SK-N-SH (cell line): ENCODE measurements at regions not wholly inside any gene's neighbourhood (a gene's known extent, or its start where the extent isn't known, plus 50 kb on each side); places are given as distances from the start of the nearest gene placed in this dataset.

ENCODE experiments used
- CTCF ChIA-PET: fragments of 300-600, 350-600 bp; formaldehyde crosslinking; extraction: SDS; loops from one replicate; lab custom pipeline; 2021; lab: Yijun Ruan, JAX
- POLR2A ChIA-PET: fragments of 350-600 bp; sonication (Branson Sonifier 250); formaldehyde crosslinking; extraction: SDS; loops from one replicate; lab custom pipeline; 2020; ENCODE audit warnings: antibody characterized with exemption, inconsistent platforms; lab: Yijun Ruan, JAX
- DNase-seq: peaks from one replicate; pipeline ENCODE4 v3.0.0; 2012
- H2AFZ ChIP-seq: fragments of 200-600 bp; sonication (generic); 2 replicates; pipeline ENCODE4 v1.8.1; 2016; ENCODE audit warnings: antibody characterized with exemption, mild to moderate bottlenecking, low read depth
- H3F3A ChIP-seq: fragments of 200-600 bp; sonication (generic); replicated peaks from 2 replicates; pipeline ENCODE3; 2016; ENCODE audit warnings: antibody characterized with exemption, mild to moderate bottlenecking; ENCODE audit not compliant: insufficient read depth
- H3K27ac ChIP-seq, 2 experiments: fragments of 200-500 bp in 1 of 2; fragments of 200-600 bp in 1 of 2; sonication (Bioruptor generic) in 1 of 2; sonication (generic), shearing (Covaris generic) in 1 of 2; 2 replicates each; pipeline versions ENCODE4 v1.5.1 to v1.6.1; 2014 to 2016; ENCODE audit warnings: low read depth in 2 of 2, inconsistent platforms in 1 of 2, low read length in 1 of 2, mild to moderate bottlenecking in 1 of 2, mixed read lengths in 1 of 2
- H3K27me3 ChIP-seq: fragments of 200-600 bp; sonication (generic), shearing (Covaris generic); 2 replicates; pipeline ENCODE4 v1.6.1; 2016; ENCODE audit warnings: mixed run types; ENCODE audit not compliant: insufficient read depth
- H3K36me3 ChIP-seq, 2 experiments: fragments of 200-500 bp in 1 of 2; fragments of 200-600 bp in 1 of 2; sonication (Bioruptor generic) in 1 of 2; sonication (generic) in 1 of 2; replicated peaks in 1 of 2; 2 replicates each; pipeline versions ENCODE3 to v1.5.1; 2014 to 2016; ENCODE audit warnings: low read length in 1 of 2, mild to moderate bottlenecking in 1 of 2; ENCODE audit not compliant: insufficient read depth in 2 of 2, control insufficient read depth in 1 of 2
- H3K4me1 ChIP-seq, 2 experiments: fragments of 200-500 bp in 1 of 2; fragments of 200-600 bp in 1 of 2; sonication (Bioruptor generic) in 1 of 2; sonication (generic), shearing (Covaris generic) in 1 of 2; 2 replicates each; pipeline versions ENCODE4 v1.5.1 to v1.6.1; 2014 to 2016; ENCODE audit warnings: low read depth in 1 of 2, low read length in 1 of 2, mixed run types in 1 of 2; ENCODE audit not compliant: insufficient read depth in 2 of 2, control insufficient read depth in 1 of 2
- H3K4me2 ChIP-seq: fragments of 200-600 bp; sonication (generic), shearing (Covaris generic); 2 replicates; pipeline ENCODE4 v1.6.1; 2017; ENCODE audit warnings: mixed run types
- H3K4me3 ChIP-seq, 2 experiments: fragments of 200-500 bp in 1 of 2; fragments of 200-600 bp in 1 of 2; sonication (Bioruptor generic) in 1 of 2; sonication (generic), shearing (Covaris generic) in 1 of 2; 2 replicates each; pipeline versions ENCODE4 v1.5.1 to v1.8.1; 2014 to 2016; ENCODE audit warnings: low read depth in 2 of 2, inconsistent platforms in 1 of 2, low read length in 1 of 2, mild to moderate bottlenecking in 1 of 2, mixed read lengths in 1 of 2, moderate library complexity in 1 of 2
- H3K79me2 ChIP-seq: fragments of 200-600 bp; sonication (generic); 2 replicates; pipeline ENCODE4 v1.8.1; 2017; ENCODE audit warnings: mild to moderate bottlenecking; ENCODE audit not compliant: insufficient read depth
- H3K9ac ChIP-seq: fragments of 200-600 bp; sonication (generic); 2 replicates; pipeline ENCODE4 v1.6.1; 2017; ENCODE audit warnings: mixed run types
- H3K9me2 ChIP-seq: fragments of 200-600 bp; sonication (generic); 2 replicates; pipeline ENCODE4 v1.6.1; 2017; ENCODE audit warnings: mixed run types
- H3K9me3 ChIP-seq: fragments of 200-600 bp; sonication (generic); 2 replicates; pipeline ENCODE4 v1.6.1; 2017; ENCODE audit warnings: mixed run types, mild to moderate bottlenecking, moderate library complexity
- H4K20me1 ChIP-seq: fragments of 200-600 bp; sonication (generic); 2 replicates; pipeline ENCODE4 v1.6.1; 2017; ENCODE audit warnings: mild to moderate bottlenecking, mixed run types; ENCODE audit not compliant: insufficient read depth
- CHD2 ChIP-seq: fragments of 150-350 bp; IDR thresholded peaks from 2 replicates; pipeline ENCODE4 v1.6.1; 2018; ENCODE audit warnings: low read length; ENCODE audit not compliant: partially characterized antibody
- CTCF ChIP-seq: fragments of 200-600 bp; sonication (generic); IDR thresholded peaks from 2 replicates; pipeline ENCODE4 v1.6.1; 2017; ENCODE audit warnings: antibody characterized with exemption, mild to moderate bottlenecking, moderate library complexity
- EP300 ChIP-seq, 2 experiments: IDR thresholded peaks; 2 replicates each; pipeline versions ENCODE4 v1.4.0 to v1.6.1; 2012; ENCODE audit warnings: borderline replicate concordance in 1 of 2, low read depth in 1 of 2, low read length in 1 of 2
- FOSL2 ChIP-seq: IDR thresholded peaks from 2 replicates; pipeline ENCODE4 v1.4.0; 2012; ENCODE audit warnings: low read depth, mild to moderate bottlenecking, moderate library complexity, borderline replicate concordance
- GATA2 ChIP-seq: sonication (generic); formaldehyde crosslinking; IDR thresholded peaks from 2 replicates; pipeline ENCODE4 v1.5.0; 2020; ENCODE audit warnings: mild to moderate bottlenecking, missing genetic modification reagents
- IRF3 ChIP-seq: fragments of 150-350 bp; IDR thresholded peaks from 2 replicates; pipeline ENCODE4 v1.6.1; 2016; ENCODE audit warnings: mild to moderate bottlenecking, low read depth, low read length
- NFIC ChIP-seq: IDR thresholded peaks from 2 replicates; pipeline ENCODE4 v1.4.0; 2012; ENCODE audit warnings: borderline replicate concordance
- NRF1 ChIP-seq: IDR thresholded peaks from 2 replicates; pipeline ENCODE4 v1.6.1; 2012; ENCODE audit warnings: low read depth, mild to moderate bottlenecking, low read length
- PBX3 ChIP-seq: IDR thresholded peaks from 2 replicates; pipeline ENCODE4; 2012
- POLR2AphosphoS5 ChIP-seq: IDR thresholded peaks from 2 replicates; pipeline ENCODE4 v1.6.1; 2012; ENCODE audit warnings: low read depth, low read length
- RAD21 ChIP-seq: IDR thresholded peaks from 2 replicates; pipeline ENCODE4 v1.6.1; 2012; ENCODE audit warnings: mild to moderate bottlenecking, low read length
- TEAD4 ChIP-seq: IDR thresholded peaks from 2 replicates; pipeline ENCODE4 v1.4.0; 2012; ENCODE audit warnings: mild to moderate bottlenecking, borderline replicate concordance; ENCODE audit not compliant: insufficient read depth
- USF1 ChIP-seq: IDR thresholded peaks from 2 replicates; pipeline ENCODE4 v1.4.0; 2012; ENCODE audit warnings: low read depth, borderline replicate concordance
- USF2 ChIP-seq: fragments of 150-350 bp; IDR thresholded peaks from 2 replicates; pipeline ENCODE4 v1.6.1; 2017; ENCODE audit warnings: antibody characterized with exemption, low read length, low read depth, borderline replicate concordance
- YY1 ChIP-seq: IDR thresholded peaks from 2 replicates; pipeline ENCODE4 v1.4.0; 2012; ENCODE audit warnings: low read depth, mild to moderate bottlenecking
- ZBTB33 ChIP-seq: IDR thresholded peaks from 2 replicates; pipeline ENCODE4 v1.4.0; 2012; ENCODE audit warnings: low read depth, borderline replicate concordance
- WGBS: methylation state at CpG from one replicate; pipeline ENCODE4 v1.1.6; 2017; ENCODE audit warnings: low lambda C conversion rate; 5-methylcytosine and 5-hydroxymethylcytosine counted together

GRCh38 chr13:103557878-103558277, 491.7 kb upstream of the SLC10A2 start:
- Histone ChIP-seq H3K79me2 (no peaks in the 10 kb centered on the region), H3K27ac (no peak overlapping the region), H3K36me3 (no peaks in the 10 kb centered on the region), H3K9me3 (no peaks in the 10 kb centered on the region), H2AFZ (no peak overlapping the region), H3K27me3 (no peaks in the 10 kb centered on the region), H3K4me3 (no peak overlapping the region), H3K4me1 (no peaks in the 10 kb centered on the region), H3K9me2 (no peaks in the 10 kb centered on the region), H3K4me2 (no peak overlapping the region), H4K20me1 (no peaks in the 10 kb centered on the region), H3K9ac (no peak overlapping the region), H3F3A (no peaks in the 10 kb centered on the region)
- 15% methylated on average over 2 of the region's 2 CpGs for WGBS
- TF ChIP-seq USF1 (no peak), NRF1 (no peak), PBX3 (no peak), USF2 (no peak)
- POLR2A ChIA-PET = no interaction called here
- CTCF ChIA-PET = no interaction called here
- no peak for DNase-seq

GRCh38 chr13:103556681-103557080, 490.5 kb upstream of the SLC10A2 start:
- Histone ChIP-seq H3F3A (no peaks in the 10 kb centered on the region), H3K36me3 (no peaks in the 10 kb centered on the region), H3K27ac (peak overlapping the region in 1 of 2 experiments; percentile 22; a peak in 1 of 4 replicates), H3K27me3 (no peaks in the 10 kb centered on the region), H3K4me3 (no peak overlapping the region), H3K4me1 (no peaks in the 10 kb centered on the region), H2AFZ (no peak overlapping the region), H3K4me2 (no peak overlapping the region), H3K79me2 (no peaks in the 10 kb centered on the region), H3K9me3 (no peaks in the 10 kb centered on the region), H4K20me1 (no peaks in the 10 kb centered on the region), H3K9ac (no peak overlapping the region), H3K9me2 (no peaks in the 10 kb centered on the region)
- no peak for DNase-seq
- ChIA-PET CTCF (no interaction called here), POLR2A (no interaction called here)
- 71% methylated on average over 2 of the region's 2 CpGs for WGBS
- TF ChIP-seq CHD2 (no peak), GATA2 (no peak), IRF3 (no peak), CTCF (no peak), FOSL2 (no peak), YY1 (no peak), POLR2AphosphoS5 (no peak), RAD21 (no peak), ZBTB33 (no peak), NFIC (no peak), NRF1 (no peak), TEAD4 (no peak), EP300 (IDR thresholded peaks at IDR 0.05; ENCODE audit: borderline replicate concordance in 1 of 2, low read depth in 1 of 2, low read length in 1 of 2) (no peak)
